Transverse colon (tissue), 4 donors: ENCODE measurements at regions not wholly inside any gene's neighbourhood (a gene's known extent, or its start where the extent isn't known, plus 50 kb on each side); places are given as distances from the start of the nearest gene placed in this dataset.
"Not testable (repeated sequence)": the region's sequence is repeated elsewhere in the genome, so short reads cannot be mapped to it uniquely, and the experiment has no call there.

ENCODE experiments used
- DNase-seq: peaks from one replicate; pipeline ENCODE4 v3.0.0-alpha.2; 2019
- H3K27ac ChIP-seq, 4 donors: fragments of 200-600 bp; sonication (generic); 2 replicates each; pipeline ENCODE4 v1.5.1; 2016 to 2018; ENCODE audit warnings: inconsistent platforms in 4 of 4
- H3K27me3 ChIP-seq: fragments of 200-600 bp; sonication (generic); 2 replicates; pipeline ENCODE4 v1.5.1; 2017; ENCODE audit warnings: inconsistent platforms
- H3K36me3 ChIP-seq, 4 donors: fragments of 200-600 bp; sonication (generic); 2 replicates each; pipeline ENCODE4 v1.5.1; 2017 to 2019; ENCODE audit warnings: inconsistent platforms in 4 of 4
- H3K4me1 ChIP-seq, 4 donors: fragments of 200-600 bp; sonication (generic); 2 replicates each; pipeline ENCODE4 v1.5.1; 2017 to 2020; ENCODE audit warnings: inconsistent platforms in 4 of 4
- H3K4me3 ChIP-seq, 4 donors: fragments of 200-600 bp; sonication (generic); 1 replicate in 1 of 4; 2 replicates in 3 of 4; pipeline versions ENCODE4 v1.5.1 to v1.6.1; 2017 to 2019; ENCODE audit warnings: inconsistent platforms in 4 of 4
- H3K9me3 ChIP-seq, 2 donors: fragments of 200-600 bp; sonication (generic); 2 replicates each; pipeline ENCODE4 v1.5.1; 2017 to 2019; ENCODE audit warnings: inconsistent platforms in 2 of 2
- CTCF ChIP-seq, 5 experiments: fragments of 200-600 bp in 3 of 5; fragments of 450-650 bp in 2 of 5; sonication (generic) in 3 of 5; IDR thresholded peaks; 1 replicate in 2 of 5; 2 replicates in 3 of 5; pipeline ENCODE4 v1.5.1; 2016 to 2017; ENCODE audit warnings: antibody characterized with exemption in 5 of 5, inconsistent platforms in 3 of 5, mild to moderate bottlenecking in 2 of 5, moderate library complexity in 1 of 5
- EP300 ChIP-seq: sonication (generic); formaldehyde crosslinking; IDR thresholded peaks from one replicate; pipeline ENCODE4 v1.6.1; 2017; ENCODE audit warnings: antibody characterized with exemption, low read depth
- POLR2A ChIP-seq: fragments of 450-650 bp; IDR thresholded peaks from one replicate; pipeline ENCODE4 v1.6.1; 2016; ENCODE audit warnings: antibody characterized with exemption, mild to moderate bottlenecking, moderate library complexity
- POLR2AphosphoS5 ChIP-seq, 3 donors: sonication (generic); formaldehyde crosslinking; IDR thresholded peaks; one replicate each; pipeline ENCODE4 v1.6.1; 2016; ENCODE audit warnings: antibody characterized with exemption in 3 of 3
- WGBS, 2 donors: methylation state at CpG; one replicate each; pipeline ENCODE4 v1.1.5; 2018; ENCODE audit warnings: low coverage in 1 of 2; 5-methylcytosine and 5-hydroxymethylcytosine counted together
- in situ Hi-C, 4 donors: fragments of 200-750 bp; cut with MboI; loops; one replicate each; pipeline versions ENCODE4 v1.15.0 to v1.15.1; 2017; ENCODE audit warnings: low sequenced_read_pairs in 3 of 4, low pct_ligation_motif_present in 1 of 4, low pct_unique_long_range_greater_than_20kb in 1 of 4
- intact Hi-C: fragments of 100-400 bp; cut with DNase I; formaldehyde crosslinking; loops from one replicate; pipeline ENCODE4 v1.15.1; 2023; ENCODE audit warnings: low total_unique reads

GRCh38 chr5:159811712-159812111 is 104.6 kb upstream of the ADRA1B start:
- 81 to 90% methylated on average over 2 of the region's 2 CpGs for WGBS, 2 donors
- no peaks in the 10 kb centered on the region for H3K9me3 ChIP-seq
- TF ChIP-seq EP300: no peak
- in situ Hi-C loops: no loop called here
- no peaks in the 10 kb centered on the region for H3K36me3 ChIP-seq
- no peak overlapping the region for H3K27ac ChIP-seq
- no peak overlapping the region for H3K4me3 ChIP-seq
- H3K27me3 ChIP-seq: no peaks in the 10 kb centered on the region
- H3K4me1 ChIP-seq: no peaks in the 10 kb centered on the region
- intact Hi-C loops: no loop called here
- no peak for DNase-seq

- H3K4me1 ChIP-seq, H3K27me3 ChIP-seq, H3K27ac ChIP-seq, DNase-seq, H3K9me3 ChIP-seq, H3K4me3 ChIP-seq, H3K36me3 ChIP-seq, in situ Hi-C loops, intact Hi-C loops: not testable (repeated sequence)
- WGBS, 2 donors: 95 to 97% methylated on average over 3 of the region's 3 CpGs
These were observed 103.5 kb upstream of the ADRA1B start for GRCh38 chr5:159812759-159813158.

GRCh38 chr5:159814222-159814621 is 102.1 kb upstream of the ADRA1B start:
- H3K9me3 ChIP-seq: no peaks in the 10 kb centered on the region
- no peaks in the 10 kb centered on the region for H3K27me3 ChIP-seq
- H3K27ac ChIP-seq: no peak overlapping the region
- no peak overlapping the region for H3K4me3 ChIP-seq
- H3K36me3 ChIP-seq: no peaks in the 10 kb centered on the region
- DNase-seq: no peak
- WGBS, 2 donors: 67 to 70% methylated on average over 3 of the region's 3 CpGs
- H3K4me1 ChIP-seq: peaks cover 0 to 2% (median under 1%) of the 10 kb centered on the region in 4 donors
- in situ Hi-C loops: no loop called here
- TF ChIP-seq POLR2AphosphoS5 (IDR thresholded peaks at IDR 0.05): no peak
- TF ChIP-seq POLR2A: no peak
- no peak for TF ChIP-seq CTCF (IDR thresholded peaks at IDR 0.05)
- TF ChIP-seq EP300: no peak
- intact Hi-C loops: no loop called here

GRCh38 chr5:159814805-159815585 is 101.3 kb upstream of the ADRA1B start:
- no peaks in the 10 kb centered on the region for H3K36me3 ChIP-seq
- peaks cover 0 to 3% (median 1%) of the 10 kb centered on the region in 4 donors for H3K4me1 ChIP-seq
- no peak overlapping the region for H3K27ac ChIP-seq
- no peaks in the 10 kb centered on the region for H3K27me3 ChIP-seq
- intact Hi-C loops: no loop called here
- no peak for DNase-seq
- no peaks in the 10 kb centered on the region for H3K9me3 ChIP-seq
- in situ Hi-C loops: no loop called here
- no peak for TF ChIP-seq EP300
- WGBS, 2 donors: 66 to 78% methylated on average over 1 to 4 of the region's 4 CpGs
- H3K4me3 ChIP-seq: no peak overlapping the region

- 54 to 68% methylated on average over 4 to 5 of the region's 5 CpGs for WGBS, 2 donors
- in situ Hi-C loops: no loop called here
- intact Hi-C loops: no loop called here
- Histone ChIP-seq H3K4me1 (peaks cover 0 to 3% (median 1%) of the 10 kb centered on the region in 4 donors), H3K27ac (no peak overlapping the region), H3K36me3 (no peaks in the 10 kb centered on the region), H3K9me3 (no peaks in the 10 kb centered on the region), H3K27me3 (no peaks in the 10 kb centered on the region), H3K4me3 (no peak overlapping the region)
- DNase-seq: no peak
- TF ChIP-seq POLR2A (no peak), POLR2AphosphoS5 (IDR thresholded peaks at IDR 0.05) (no peak), CTCF (IDR thresholded peaks at IDR 0.05) (no peak), EP300 (no peak)
These were observed 98.8 kb upstream of the ADRA1B start for GRCh38 chr5:159817262-159818029.
